Osteoblast (primary cell): ENCODE measurements at regions not wholly inside any gene's neighbourhood (a gene's known extent, or its start where the extent isn't known, plus 50 kb on each side); places are given as distances from the start of the nearest gene placed in this dataset.

ENCODE experiments used
- DNase-seq: peaks from one replicate; pipeline ENCODE4 v3.0.0; 2011; ENCODE audit warnings: low spot score, mixed read lengths; ENCODE audit not compliant: insufficient read length; ENCODE audit errors: missing footprints
- H2AFZ ChIP-seq: 2 replicates; pipeline ENCODE4 v1.6.0; 2011; ENCODE audit warnings: mild to moderate bottlenecking, low read length
- H3K27ac ChIP-seq: 2 replicates; pipeline ENCODE4 v1.5.1; 2011; ENCODE audit warnings: mild to moderate bottlenecking, low read depth, low read length, moderate library complexity
- H3K27me3 ChIP-seq: 2 replicates; pipeline ENCODE4 v1.6.0; 2012; ENCODE audit warnings: mild to moderate bottlenecking, control low read depth, inconsistent platforms, low read length, moderate library complexity; ENCODE audit not compliant: insufficient read depth
- H3K36me3 ChIP-seq: 2 replicates; pipeline ENCODE4 v1.5.1; 2011; ENCODE audit warnings: mild to moderate bottlenecking, low read length, control low read depth, moderate library complexity; ENCODE audit not compliant: insufficient read depth
- H3K4me1 ChIP-seq: 2 replicates; pipeline ENCODE4 v1.5.1; 2011; ENCODE audit warnings: mild to moderate bottlenecking, low read length, control low read depth, moderate library complexity; ENCODE audit not compliant: insufficient read depth
- H3K4me2 ChIP-seq: 2 replicates; pipeline ENCODE4 v1.6.0; 2011; ENCODE audit warnings: mild to moderate bottlenecking, low read length; ENCODE audit not compliant: insufficient read depth
- H3K4me3 ChIP-seq: fragments of 200-600 bp; sonication (generic); 3 replicates; pipeline ENCODE4 v1.5.1; 2012; ENCODE audit warnings: mild to moderate bottlenecking, low read length, inconsistent platforms; ENCODE audit not compliant: insufficient read depth
- H3K79me2 ChIP-seq: 2 replicates; pipeline ENCODE4 v1.6.0; 2012; ENCODE audit warnings: mild to moderate bottlenecking, low read length, control low read depth, inconsistent platforms; ENCODE audit not compliant: insufficient read depth
- H3K9me3 ChIP-seq: 2 replicates; pipeline ENCODE4 v1.5.1; 2011; ENCODE audit warnings: low read depth, low read length, control low read depth
- H4K20me1 ChIP-seq: 2 replicates; pipeline ENCODE4 v1.6.0; 2012; ENCODE audit warnings: mild to moderate bottlenecking, low read length, control low read depth; ENCODE audit not compliant: insufficient read depth
- TF ChIP-seq, protein P1 (sequence below): IDR thresholded peaks from 2 replicates; pipeline ENCODE4 v1.5.1; 2011; ENCODE audit warnings: mild to moderate bottlenecking, low read depth, low read length, moderate library complexity; ENCODE audit errors: extremely low read depth

DNA sequence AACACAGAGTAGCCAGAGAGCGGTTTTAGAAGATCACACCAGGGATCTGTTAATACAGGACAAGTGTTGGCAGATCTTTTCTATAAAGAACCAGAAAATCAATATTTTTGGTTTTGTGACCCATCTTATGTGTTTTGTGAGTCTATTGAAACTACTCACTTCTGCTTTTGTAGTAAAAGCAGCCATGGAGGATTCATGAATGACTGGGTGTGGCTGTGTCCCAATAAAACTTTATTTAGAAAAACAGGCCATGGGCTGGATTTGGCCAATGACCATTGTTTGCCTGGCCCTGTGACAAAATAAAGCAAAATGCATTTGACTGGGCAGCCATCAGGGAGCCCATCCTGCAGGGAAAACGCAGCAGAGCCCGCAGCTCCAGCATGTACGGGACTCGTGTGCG, 99.9 kb upstream of the ADRA2C start:
- Histone ChIP-seq H3K4me3 (no peak overlapping the region), H3K27me3 (peaks cover 31% of the 10 kb centered on the region), H4K20me1 (no peaks in the 10 kb centered on the region), H3K4me2 (no peak overlapping the region), H3K4me1 (no peaks in the 10 kb centered on the region), H3K36me3 (no peaks in the 10 kb centered on the region), H2AFZ (no peak overlapping the region), H3K27ac (no peak overlapping the region), H3K79me2 (no peaks in the 10 kb centered on the region), H3K9me3 (peaks cover 2% of the 10 kb centered on the region)
- TF ChIP-seq, protein P1, sequence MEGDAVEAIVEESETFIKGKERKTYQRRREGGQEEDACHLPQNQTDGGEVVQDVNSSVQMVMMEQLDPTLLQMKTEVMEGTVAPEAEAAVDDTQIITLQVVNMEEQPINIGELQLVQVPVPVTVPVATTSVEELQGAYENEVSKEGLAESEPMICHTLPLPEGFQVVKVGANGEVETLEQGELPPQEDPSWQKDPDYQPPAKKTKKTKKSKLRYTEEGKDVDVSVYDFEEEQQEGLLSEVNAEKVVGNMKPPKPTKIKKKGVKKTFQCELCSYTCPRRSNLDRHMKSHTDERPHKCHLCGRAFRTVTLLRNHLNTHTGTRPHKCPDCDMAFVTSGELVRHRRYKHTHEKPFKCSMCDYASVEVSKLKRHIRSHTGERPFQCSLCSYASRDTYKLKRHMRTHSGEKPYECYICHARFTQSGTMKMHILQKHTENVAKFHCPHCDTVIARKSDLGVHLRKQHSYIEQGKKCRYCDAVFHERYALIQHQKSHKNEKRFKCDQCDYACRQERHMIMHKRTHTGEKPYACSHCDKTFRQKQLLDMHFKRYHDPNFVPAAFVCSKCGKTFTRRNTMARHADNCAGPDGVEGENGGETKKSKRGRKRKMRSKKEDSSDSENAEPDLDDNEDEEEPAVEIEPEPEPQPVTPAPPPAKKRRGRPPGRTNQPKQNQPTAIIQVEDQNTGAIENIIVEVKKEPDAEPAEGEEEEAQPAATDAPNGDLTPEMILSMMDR = no peak
- DNase-seq = no peak

DNA sequence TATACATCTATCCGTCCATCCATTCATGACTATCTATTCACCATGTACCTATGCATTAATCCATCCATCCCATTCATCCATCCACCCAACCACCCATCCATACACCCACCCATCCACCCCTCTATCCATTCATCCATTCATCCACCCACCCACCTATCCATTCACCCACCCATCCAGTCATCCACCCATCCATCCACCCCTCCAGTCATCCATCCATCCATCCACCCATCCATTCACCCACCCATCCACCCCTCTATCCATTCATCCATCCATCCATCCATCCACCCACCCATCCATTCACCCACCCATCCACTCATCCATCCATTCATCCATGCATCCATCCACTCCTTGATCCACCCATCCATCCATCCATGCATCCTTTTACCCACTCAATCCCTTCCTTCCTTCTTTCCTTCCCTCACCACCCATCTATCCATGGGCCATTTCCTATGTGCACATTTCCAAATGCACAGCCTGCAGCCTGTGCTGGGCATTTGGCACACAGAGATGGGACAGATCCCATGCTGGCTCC, 100.8 kb upstream of the ADRA2C start:
- no peak overlapping the region for H3K27ac ChIP-seq
- no peaks in the 10 kb centered on the region for H3K4me1 ChIP-seq
- H3K27me3 ChIP-seq = peaks cover 39% of the 10 kb centered on the region
- peaks cover 2% of the 10 kb centered on the region for H3K9me3 ChIP-seq
- H4K20me1 ChIP-seq = no peaks in the 10 kb centered on the region
- H3K4me3 ChIP-seq = no peak overlapping the region
- no peak overlapping the region for H3K4me2 ChIP-seq
- H3K36me3 ChIP-seq = no peaks in the 10 kb centered on the region
- no peak for DNase-seq
- H2AFZ ChIP-seq = no peak overlapping the region
- H3K79me2 ChIP-seq = no peaks in the 10 kb centered on the region
- TF ChIP-seq, protein P1 = no peak

DNA sequence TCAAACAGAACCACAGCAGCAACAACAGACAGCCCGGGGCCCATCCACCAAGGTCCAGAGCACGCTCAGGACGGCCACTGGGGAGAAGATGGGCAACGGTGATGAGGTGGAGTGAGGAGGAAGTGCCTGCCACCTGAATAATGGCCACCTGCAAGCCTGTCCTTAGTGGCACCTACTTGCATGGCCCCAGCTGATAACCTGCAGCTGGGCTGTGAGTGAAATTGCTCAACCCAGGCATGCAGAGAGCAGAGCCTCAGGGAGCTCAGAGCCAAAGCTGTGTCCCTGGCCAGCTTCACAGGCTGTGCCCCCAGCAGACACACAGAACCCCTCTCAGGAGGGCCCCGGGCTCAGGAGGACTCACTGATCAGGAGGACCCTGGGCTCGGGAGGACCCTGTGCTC, 102.4 kb upstream of the ADRA2C start:
- H3K36me3 ChIP-seq = no peaks in the 10 kb centered on the region
- H3K27ac ChIP-seq = no peak overlapping the region
- no peak overlapping the region for H3K4me2 ChIP-seq
- H3K27me3 ChIP-seq = peaks cover 51% of the 10 kb centered on the region
- H4K20me1 ChIP-seq = no peaks in the 10 kb centered on the region
- no peaks in the 10 kb centered on the region for H3K79me2 ChIP-seq
- H3K4me1 ChIP-seq = peaks cover 1% of the 10 kb centered on the region
- H2AFZ ChIP-seq = no peak overlapping the region
- no peak for DNase-seq
- H3K4me3 ChIP-seq = no peak overlapping the region
- TF ChIP-seq, protein P1 = no peak
- H3K9me3 ChIP-seq = peaks cover 2% of the 10 kb centered on the region

DNA sequence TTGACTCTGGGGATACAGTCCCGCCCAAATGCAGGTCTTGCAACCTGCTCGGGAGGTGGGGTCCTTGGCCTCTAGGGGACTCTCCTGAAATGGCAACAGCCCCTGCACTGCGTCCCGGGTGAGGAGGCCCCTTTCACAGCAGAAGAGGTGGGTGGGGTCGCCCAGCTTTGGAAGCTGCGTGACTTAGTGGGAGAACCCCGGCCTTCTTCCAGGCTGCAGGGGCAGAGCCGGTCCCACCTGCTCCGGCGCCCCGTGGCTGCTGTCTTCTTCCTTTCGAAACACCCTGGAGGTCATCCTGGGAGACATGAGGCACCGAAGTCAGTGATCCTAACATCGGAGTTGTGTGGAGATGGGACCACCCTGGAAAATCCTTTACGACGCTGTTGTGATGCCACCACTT, 103.7 kb upstream of the ADRA2C start:
- Histone ChIP-seq H3K36me3 (no peaks in the 10 kb centered on the region), H4K20me1 (no peaks in the 10 kb centered on the region), H3K27ac (no peak overlapping the region), H3K9me3 (peaks cover 2% of the 10 kb centered on the region), H2AFZ (no peak overlapping the region), H3K27me3 (peaks cover 48% of the 10 kb centered on the region), H3K4me2 (no peak overlapping the region), H3K4me3 (no peak overlapping the region), H3K4me1 (peaks cover 14% of the 10 kb centered on the region), H3K79me2 (no peaks in the 10 kb centered on the region)
- no peak for DNase-seq
- TF ChIP-seq, protein P1 = no peak
